Hypothalamus (tissue), 51 donors: ENCODE measurements at regions not wholly inside any gene's neighbourhood (a gene's known extent, or its start where the extent isn't known, plus 50 kb on each side); places are given as distances from the start of the nearest gene placed in this dataset.
A peak's percentile ranks its signal among the peaks of the same experiment; 100 is the strongest.
"Not testable (repeated sequence)": the region's sequence is repeated elsewhere in the genome, so short reads cannot be mapped to it uniquely, and the experiment has no call there.

Experiments
- DNase-seq, 51 donors: peaks; one replicate each; lab custom pipeline; 2025; lab: John Stamatoyannopoulos, UW

DNA sequence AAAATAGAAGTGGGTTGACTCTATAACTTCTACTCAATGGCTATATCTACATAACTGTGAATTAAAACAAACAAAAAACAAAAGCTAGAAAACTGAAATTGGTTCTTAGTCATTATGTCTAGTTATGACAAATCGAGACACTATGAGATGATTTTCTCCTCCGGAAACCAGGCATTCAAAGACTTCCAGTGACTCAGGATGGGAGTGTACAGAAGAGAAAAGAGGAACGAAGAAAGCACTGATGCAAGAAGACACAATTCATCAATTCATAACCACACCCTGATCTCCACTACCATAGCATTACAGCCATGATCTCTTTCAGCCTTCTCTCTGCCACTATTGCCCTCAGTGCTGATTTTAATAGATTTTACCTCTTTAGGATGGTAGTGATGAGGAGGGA lies 253.6 kb downstream of the CBLL2 start:
- no peak for DNase-seq

DNA sequence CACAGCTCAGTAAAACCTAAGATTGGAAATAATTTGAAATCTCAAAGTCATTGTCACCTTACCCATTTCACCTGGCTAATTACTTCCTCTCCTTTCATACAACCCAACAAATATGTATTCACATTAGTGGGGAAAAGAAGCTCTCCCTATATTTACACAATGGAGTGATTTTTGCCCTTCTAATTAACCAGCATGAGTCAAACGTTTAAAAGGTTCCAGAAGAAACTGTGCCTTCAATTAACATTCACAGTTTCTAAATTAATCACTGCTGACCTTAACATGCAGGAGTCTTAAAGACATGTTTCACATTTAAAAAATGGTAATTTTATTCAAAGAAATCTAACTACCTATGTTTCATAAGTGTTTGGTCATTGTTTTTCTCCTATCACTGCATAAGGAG lies 254.6 kb downstream of the CBLL2 start:
- no peak for DNase-seq

DNA sequence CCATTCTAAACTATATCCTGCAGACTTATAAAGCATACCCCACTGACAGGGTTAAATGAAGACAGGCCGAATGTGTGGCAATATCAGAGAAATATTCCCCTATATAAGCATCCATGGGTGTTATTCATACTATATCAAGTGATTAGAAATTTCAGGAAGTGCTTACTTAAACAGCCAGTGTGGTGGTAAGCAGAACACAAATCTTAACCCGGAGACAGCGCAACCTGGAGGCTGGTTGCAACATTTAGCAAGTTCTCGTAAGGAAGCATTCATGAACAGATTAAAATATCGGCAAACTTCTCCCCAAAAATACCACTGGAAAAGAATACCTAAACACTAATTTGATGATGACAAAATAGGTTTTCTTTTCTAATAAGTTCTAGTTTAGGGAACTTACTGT lies 261.2 kb downstream of the CBLL2 start:
- DNase-seq, result no peak

DNA sequence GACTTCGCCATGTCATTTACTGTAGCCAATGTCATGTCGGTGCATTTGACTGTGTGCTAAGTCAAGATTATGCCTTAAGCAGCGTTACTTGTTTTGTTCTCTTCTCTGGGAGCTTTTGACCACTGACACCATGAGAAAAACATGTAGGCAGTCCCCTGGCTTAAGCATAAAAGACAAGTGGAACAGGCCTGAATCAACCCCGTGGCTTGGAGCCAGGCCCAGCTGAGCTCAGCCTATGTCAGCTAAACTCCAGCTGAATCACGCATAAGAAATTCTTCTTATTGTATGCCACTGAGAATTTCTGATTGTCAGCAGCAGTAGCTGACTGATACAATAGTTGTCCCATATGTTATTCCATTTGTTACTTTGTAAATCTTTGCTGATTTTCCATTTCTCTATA lies 261.9 kb downstream of the CBLL2 start:
- no peak for DNase-seq

DNA sequence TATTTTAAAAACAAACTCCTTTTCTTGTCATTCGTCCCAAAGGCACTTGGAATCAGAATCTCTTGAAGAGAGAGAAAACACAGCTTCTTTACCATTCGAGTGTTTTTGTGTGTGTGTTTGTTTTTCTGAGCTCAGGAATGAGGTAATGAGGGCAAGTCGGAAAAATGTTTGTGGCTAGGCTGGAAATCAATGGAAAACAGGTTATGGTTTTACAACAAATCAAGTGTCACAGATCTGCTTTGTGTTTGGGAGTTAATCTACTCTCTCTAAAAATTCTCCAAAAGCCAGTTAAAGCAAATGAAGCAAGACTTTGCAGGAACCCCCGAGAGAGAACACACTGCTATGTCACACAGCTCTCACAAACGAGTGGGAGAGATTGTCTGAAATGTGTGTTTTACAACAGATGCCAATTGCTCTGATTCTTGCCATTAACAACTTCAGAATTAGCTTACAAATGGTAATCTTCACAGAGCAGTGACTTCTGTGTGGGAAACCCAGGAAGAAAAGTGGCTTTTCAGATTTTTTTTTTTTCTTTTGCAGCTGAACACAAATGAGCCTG lies 264.1 kb downstream of the CBLL2 start:
- DNase-seq, result no peak

DNA sequence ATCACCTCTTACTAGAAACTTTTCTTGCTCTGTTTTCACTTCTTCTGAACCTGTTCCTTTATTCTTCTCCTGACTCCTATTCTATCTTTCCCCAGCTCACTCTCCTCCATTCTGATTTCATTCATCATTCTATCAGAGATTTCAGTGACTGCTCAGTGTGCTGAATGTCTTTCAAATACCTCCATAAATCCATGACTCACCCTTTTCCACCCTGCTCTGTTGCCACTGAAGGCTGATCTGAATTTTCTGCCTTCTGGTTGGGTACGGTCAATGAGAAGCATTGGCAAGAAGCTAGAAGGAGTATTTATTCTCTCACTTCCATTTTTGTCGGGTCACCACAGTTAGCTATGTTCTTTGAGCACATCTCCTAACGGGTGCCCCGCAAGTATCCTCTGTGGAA lies 265.9 kb downstream of the CBLL2 start:
- DNase-seq, result no peak

DNA sequence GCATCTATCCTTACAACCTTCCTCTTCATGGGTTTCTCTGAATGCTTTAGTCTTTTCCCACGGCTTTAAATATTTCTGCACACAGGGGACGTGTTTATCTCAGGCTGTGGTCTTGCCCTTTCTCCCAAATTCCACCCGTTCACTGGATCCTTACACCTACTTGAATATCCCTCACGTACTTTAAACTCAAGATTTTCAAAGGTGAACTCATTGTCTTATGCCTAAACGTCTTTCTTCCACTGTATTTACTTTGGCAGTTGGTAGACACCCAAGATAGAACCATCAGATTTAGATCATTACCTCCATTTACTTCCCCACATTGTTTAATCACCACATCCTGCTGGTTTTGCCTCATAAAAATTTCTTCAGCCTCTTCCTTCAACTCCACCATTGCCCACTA lies 269.2 kb downstream of the CBLL2 start:
- no peak for DNase-seq

DNA sequence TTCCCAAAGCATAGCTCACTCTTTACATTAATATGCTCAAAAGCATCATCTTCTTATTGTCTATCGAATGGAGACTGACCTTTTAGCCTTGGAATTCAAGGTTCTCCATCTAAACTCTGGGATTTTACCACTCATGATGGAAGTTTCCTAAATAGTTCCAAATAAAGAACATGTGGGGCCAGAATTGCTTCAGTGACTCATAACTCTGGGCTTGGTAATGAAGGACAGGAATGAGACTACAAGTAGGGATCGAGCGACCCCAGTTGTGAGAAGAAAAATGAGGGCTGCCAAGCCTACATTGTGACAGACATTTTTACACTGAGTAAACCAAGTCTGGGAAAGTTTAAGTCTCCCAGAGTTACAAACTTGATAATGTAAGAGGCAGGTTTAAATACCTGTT lies 269.9 kb downstream of the CBLL2 start:
- no peak for DNase-seq

DNA sequence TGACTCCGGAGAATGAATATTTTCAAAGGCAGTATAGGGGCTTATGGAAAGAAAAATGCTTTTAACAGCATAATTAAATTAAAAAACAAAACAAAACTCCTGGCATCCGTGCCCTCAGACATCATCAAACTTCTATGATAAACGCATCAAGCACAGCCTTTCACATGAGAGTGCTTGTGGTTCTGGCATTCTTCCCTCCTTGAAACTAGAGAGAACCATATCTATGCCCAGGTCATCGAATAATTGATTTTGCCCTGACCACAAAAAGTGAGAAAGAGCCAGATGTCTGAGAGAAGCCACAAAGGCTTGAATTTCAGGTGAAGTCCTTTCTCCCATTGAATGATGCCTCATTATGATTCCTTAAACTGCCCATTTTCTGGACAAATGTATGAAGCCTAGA lies 286.8 kb downstream of the CBLL2 start:
- DNase-seq, result no peak

DNA sequence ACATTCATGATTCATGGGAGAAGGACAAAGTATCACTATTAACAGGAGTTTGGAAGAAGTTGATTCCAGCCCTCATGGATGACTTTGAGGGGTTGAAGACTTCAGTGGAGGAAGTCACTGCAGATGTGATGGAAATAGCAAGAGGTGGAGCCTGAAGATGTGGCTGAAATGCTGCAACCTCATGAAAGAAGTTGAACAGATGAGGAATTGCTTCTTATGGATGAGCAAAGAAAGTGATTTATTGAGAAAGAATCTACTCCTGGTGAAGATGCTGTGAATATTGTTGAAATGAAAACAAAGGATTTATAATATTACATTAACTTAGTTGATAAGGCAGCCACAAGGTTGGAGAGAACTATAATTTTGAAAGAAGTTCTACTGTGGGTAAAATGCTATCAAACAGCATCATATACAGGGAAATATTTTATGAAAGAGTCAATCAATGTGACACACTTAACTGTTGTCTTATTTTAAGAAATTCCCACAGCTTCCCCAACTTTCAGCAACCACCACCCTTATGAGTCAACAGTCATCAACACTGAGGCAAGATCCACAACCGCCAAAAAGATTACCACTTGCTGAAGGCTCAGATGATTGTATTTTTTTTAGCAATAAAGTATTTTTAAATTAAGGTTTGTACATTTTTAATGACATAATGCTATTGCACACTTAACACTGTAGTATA lies 302.6 kb downstream of the CBLL2 start:
- no peak for DNase-seq

DNA sequence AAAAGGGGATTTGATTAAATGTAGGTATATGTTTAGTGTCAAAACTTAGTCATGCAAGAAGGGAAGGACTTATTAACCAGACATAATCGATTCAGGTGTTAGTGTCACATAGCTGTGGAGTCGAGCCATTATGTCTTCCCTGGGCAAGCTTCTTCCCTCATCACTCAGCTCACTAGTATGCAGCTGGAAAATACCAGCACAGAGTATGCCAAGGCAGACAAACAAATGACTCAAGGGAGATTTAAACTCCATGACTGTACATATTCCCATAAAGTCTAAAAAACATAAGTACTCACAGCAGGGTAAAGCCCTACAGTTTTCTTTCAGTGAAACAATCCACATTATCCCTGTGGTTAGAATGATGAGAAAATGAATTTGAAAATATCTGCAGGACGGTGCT lies 304.5 kb downstream of the CBLL2 start:
- peak in 1 of 51 donors; percentile 0 for DNase-seq

DNA sequence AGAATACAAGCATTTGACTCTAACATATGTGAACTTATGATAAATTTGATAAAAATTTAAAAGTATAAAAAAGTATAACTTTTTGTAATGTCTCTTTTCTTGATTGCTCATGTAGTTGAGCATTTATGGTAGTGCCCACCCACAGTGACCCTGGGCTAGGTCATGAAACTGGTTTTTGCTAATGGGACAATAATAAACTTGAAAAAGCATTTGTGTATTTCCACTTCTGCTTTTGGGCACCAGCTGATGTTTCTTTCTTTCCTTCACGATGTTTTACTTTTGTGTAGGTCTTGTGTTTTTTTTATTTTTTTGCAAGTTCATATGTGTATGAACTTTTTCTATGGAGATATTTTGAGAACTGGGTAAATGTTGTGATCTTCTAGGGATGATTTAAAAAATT lies 313.1 kb downstream of the CBLL2 start:
- DNase-seq, result no peak

DNA sequence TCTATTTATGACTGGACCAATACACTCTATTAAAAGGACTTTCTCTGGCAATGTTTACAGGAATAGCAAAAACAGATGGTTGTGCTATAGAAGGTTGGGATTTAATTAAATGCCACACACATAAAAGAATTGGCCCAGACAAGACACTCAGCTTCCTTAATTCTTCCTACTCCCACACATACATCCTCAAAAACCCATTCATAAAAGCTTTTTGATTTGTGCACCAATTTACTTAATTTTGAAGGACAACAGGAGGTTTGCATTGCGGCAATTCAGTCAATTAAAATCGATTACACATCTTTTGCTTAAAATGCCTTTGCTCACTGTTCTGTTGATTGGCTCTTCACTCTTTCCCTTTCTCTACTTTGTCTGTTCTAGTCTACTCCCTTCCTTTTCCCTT lies 317.1 kb downstream of the CBLL2 start:
- DNase-seq, result no peak

DNA sequence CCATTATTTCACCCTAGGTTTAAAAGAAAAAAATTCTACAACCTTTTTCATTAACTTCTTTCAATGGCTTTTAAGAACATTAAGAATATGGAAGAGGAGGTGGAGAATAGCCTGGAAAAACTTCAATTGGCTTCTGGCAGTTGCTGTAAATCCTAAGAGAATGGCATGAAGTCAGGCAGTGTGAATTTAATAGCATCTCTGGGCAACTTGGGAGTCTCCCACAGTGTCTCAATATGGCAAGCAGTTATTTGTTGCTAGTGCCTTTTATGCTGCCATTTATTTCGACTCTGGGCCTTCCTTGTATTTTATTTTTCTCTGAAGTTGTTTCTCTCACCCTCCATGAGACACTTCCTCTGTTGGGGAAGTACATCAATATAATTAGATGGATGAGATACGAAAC lies 322.1 kb downstream of the CBLL2 start:
- DNase-seq, result no peak

DNA sequence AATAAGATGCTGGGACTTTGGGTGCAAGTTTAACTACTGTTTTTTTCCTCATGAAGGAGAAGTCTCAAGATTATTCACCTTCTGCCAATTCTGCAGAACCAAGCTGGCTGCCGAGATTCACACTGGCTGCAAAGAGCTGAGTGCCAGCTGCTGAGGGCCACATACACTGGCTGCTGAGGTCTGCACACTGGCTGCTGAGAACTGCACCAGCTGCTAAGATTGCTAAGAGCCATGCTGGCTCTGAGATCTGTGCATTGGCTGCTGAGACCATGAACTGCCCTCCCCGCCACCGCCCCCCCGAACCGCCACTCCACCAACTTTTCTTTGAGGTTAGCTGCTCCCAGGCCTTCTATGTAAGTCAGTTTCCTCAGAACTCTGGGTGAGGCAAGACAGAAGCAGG lies 330.3 kb downstream of the CBLL2 start:
- DNase-seq, result no peak

DNA sequence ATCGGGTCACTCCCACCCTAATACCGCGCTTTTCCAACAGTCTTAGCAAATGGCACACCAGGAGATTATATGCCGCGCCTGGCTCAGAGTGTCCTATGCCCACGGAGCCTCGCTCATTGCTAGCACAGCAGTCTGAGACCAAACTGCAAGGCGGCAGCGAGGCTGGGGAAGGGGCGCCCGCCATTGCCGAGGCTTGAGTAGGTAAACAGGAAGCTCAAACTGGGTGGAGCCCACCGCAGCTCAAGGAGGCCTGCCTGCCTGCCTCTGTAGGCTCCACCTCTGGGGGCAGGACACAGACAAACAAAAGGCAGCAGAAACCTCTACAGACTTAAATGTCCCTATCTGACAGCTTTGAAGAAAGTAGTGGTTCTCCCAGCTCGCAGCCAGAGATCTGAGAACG lies 336.7 kb downstream of the CBLL2 start:
- DNase-seq, result not testable (repeated sequence)

DNA sequence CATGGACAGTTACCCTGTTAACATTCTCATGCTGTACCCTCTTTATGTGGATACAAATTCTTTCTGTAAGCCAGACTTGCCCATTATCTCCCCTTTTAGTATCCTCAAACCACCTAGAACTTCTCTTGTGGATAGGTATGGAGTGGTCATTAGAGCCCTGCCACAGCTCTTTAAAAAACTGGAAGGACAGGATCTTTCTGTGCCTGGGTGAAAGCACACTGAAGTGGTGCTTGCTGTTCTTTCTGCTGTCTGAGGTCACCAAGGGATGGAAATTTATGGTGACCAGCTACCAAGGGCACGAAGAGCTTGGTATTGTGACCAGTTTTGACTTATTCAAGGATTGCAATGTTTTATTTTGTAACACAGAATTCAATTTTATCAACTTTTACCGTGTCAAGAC lies 344.2 kb downstream of the CBLL2 start:
- DNase-seq, result no peak

DNA sequence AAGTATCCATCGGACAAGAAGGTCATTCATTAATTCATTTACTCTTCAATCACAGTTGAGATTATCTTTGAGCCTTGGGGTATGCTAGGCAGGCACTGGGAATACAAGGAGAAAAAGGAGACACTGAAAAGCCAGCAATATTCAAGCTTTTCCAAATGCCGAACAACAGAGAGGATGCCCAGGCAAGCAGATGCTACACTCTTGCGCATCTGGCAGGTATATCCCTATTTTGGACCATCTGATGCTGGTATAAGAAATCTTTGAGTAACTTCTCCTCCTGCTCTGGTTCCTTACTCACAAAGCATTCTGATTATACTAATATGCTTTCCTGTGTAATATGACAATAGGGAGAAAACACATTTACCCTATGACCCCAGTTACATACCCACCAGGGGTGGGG lies 354.9 kb downstream of the CBLL2 start:
- DNase-seq, result no peak

DNA sequence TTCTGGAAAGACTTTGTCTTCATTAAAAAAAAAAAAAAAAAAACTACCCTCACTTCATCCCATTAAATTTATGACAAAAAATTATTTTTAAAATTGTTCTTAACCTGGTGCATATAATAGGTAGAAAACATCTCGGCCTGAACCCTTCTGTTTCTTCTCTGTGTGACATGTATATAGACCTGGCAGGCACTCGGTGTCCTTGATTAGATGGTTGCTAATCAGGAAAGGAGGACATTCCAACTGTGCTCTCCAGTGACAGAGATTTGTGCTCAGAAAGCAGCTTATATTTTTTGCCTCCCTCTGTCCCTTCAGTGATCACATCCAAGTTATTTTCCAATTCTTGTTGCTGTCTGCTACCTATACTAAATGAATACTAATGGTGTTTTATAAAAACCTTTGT lies 355.6 kb downstream of the CBLL2 start:
- DNase-seq, result no peak

DNA sequence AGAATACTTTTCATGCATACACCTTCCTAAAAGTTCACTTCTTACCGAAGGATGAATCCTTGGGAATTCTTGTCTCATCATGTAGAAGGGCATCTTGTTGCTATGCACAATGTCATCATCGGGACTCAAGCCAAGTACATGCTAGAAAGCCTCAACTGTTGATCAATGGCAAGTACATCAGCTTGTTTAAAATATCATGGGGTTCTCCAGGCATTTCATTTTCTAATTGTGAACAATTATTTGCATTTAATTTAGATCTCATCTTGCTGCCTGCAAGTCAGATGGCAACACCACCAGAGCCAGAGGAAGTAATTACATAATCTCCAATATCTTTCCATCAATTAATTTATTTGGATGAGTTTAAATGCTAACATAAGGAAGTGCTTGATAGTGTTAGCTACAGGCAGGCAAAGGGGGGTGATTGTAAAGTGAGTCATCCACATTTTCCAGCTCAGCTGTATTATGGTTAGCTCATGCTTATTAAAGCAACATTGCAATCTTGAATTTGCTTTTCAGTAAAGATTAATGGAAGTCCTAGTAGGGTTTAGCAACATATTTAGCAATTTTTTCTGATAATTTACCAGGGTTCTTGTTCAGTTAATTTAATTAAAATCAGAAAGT lies 356.5 kb downstream of the CBLL2 start:
- no peak for DNase-seq

DNA sequence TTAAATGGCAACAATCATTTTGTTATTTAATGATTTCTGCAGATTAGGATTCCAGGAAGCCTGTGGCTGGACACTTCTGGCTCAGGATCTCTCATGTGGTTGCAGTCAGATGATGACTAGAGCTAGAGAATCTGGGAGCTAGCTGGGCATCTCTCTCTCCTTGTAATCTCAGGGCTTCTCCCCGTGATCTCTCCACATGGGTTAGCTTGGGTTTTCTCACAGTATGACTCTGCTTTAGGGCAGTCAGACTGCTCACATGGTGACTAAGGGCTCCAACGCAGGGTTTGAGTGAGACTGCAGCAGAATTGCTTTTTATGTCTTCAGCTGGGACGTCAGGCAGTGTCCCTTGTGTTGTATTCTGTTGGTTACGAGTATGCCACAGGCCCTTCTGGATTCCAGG lies 361.4 kb downstream of the CBLL2 start:
- no peak for DNase-seq

DNA sequence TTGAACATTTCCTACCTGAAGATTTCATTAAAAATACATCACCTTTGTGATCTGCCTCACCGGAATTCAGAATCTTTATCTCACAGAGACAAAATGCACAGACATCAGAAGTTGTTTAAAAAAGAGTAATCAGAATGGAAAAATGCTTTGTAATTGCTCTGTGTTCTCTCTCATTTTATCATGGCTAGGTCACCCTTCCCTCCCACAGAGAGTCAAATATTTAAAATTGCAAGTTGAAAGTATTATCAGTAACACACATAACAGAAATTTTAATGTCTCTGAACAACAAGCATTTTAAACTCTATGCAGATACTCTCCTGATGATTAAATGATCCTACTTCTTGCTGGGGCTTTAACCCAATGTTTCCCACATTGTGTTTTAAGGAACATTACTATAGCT lies 362.0 kb downstream of the CBLL2 start:
- no peak for DNase-seq

DNA sequence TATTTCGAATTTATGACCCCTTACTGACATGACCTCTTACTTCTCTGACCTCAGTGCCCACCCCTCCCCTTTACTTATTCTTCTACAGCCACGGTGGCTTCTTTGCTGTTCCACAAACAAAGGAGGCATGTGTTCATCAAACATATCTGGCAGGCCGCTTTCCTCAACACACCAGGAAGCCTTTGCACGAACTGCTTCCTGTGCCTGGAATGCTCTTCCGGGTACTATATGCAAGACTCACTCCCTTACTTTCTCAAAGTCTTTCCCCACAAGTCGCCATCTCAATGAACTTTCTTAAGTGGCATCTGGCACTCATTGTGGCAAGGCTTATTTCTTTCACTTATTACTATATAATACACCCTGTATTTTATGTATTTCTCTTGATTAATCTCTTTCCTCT lies 351.5 kb upstream of the DDX53 start:
- no peak for DNase-seq
